Tibial nerve (tissue), 4 donors: ENCODE measurements at regions not wholly inside any gene's neighbourhood (a gene's known extent, or its start where the extent isn't known, plus 50 kb on each side); places are given as distances from the start of the nearest gene placed in this dataset.

Experiments
- EP300 ChIP-seq, 2 donors: sonication (generic); formaldehyde crosslinking; IDR thresholded peaks; one replicate each; pipeline ENCODE4 v1.6.1; 2017; ENCODE audit warnings: antibody characterized with exemption in 2 of 2, mild to moderate bottlenecking in 1 of 2
- POLR2A ChIP-seq, 2 donors: fragments of 450-650 bp; IDR thresholded peaks; one replicate each; pipeline ENCODE4 v1.6.1; 2017; ENCODE audit warnings: antibody characterized with exemption in 2 of 2, mild to moderate bottlenecking in 2 of 2, moderate library complexity in 2 of 2
- TF ChIP-seq, protein P1 (sequence below), 5 experiments: fragments of 200-600 bp in 3 of 5; fragments of 450-650 bp in 2 of 5; sonication (generic) in 3 of 5; IDR thresholded peaks; one replicate each; pipeline ENCODE4 v1.5.1; 2016 to 2019; ENCODE audit warnings: antibody characterized with exemption in 5 of 5, mild to moderate bottlenecking in 3 of 5, moderate library complexity in 2 of 5

- TF ChIP-seq, protein P1, sequence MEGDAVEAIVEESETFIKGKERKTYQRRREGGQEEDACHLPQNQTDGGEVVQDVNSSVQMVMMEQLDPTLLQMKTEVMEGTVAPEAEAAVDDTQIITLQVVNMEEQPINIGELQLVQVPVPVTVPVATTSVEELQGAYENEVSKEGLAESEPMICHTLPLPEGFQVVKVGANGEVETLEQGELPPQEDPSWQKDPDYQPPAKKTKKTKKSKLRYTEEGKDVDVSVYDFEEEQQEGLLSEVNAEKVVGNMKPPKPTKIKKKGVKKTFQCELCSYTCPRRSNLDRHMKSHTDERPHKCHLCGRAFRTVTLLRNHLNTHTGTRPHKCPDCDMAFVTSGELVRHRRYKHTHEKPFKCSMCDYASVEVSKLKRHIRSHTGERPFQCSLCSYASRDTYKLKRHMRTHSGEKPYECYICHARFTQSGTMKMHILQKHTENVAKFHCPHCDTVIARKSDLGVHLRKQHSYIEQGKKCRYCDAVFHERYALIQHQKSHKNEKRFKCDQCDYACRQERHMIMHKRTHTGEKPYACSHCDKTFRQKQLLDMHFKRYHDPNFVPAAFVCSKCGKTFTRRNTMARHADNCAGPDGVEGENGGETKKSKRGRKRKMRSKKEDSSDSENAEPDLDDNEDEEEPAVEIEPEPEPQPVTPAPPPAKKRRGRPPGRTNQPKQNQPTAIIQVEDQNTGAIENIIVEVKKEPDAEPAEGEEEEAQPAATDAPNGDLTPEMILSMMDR (IDR thresholded peaks at IDR 0.05) = no peak
- TF ChIP-seq POLR2A (IDR thresholded peaks at IDR 0.05) (no peak), EP300 (IDR thresholded peaks at IDR 0.05) (no peak)
Observed at GRCh38 chr2:162965191-162965590, 126.6 kb upstream of the KCNH7 start.
